ENCODE measurements at regions not wholly inside any gene's neighbourhood (a gene's known extent, or its start where the extent isn't known, plus 50 kb on each side); places are given as distances from the start of the nearest gene placed in this dataset.

DNA sequence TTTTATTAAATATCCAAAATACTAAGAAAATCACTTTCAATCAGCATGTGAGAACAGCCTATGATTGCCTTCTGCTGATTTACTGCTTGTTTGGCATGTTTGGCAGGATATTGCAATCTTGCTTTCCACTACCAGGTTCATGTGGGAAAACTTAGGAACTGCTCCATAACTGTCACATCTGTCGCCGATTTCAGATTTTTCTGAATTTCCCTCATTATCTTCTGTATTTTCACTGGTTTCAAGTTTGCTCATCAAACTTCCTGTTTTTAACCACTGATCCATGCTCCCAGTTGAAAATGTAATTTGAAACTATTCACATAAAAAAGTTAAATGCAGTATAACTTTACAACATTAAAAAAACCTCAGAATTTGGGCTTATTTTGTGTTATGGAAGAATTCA, 93.0 kb downstream of the NFKBIZ start:
- TF ChIP-seq CTCF (IDR thresholded peaks at IDR 0.05) = no peak
- Mint-ChIP-seq H3K4me1 (ENCODE audit: low read depth) (peaks cover 36% of the 10 kb centered on the region), H3K27ac (no peak overlapping the region), H3K9me3 (no peaks in the 10 kb centered on the region), H3K36me3 (ENCODE audit: low read depth) (no peaks in the 10 kb centered on the region), H3K27me3 (no peaks in the 10 kb centered on the region), H3K4me3 (no peak overlapping the region)
- DNase-seq (no peak), ATAC-seq (no peak)
- ChIA-PET CTCF (interaction anchor here (0.9 kb wide), 1 partner anchor 19 kb away, joined by 3 read pairs; no protein-coding TSS in a partner anchor), POLR2A (interaction anchor here (0.7 to 1.0 kb wide), 2 partner anchors 10 to 113 kb away, joined by 3 read pairs; no protein-coding TSS in a partner anchor)
- intact Hi-C loops (cut with micrococcal nuclease) = loop anchor here (5.0 kb wide), 1 partner anchor 45 kb away; no protein-coding TSS in a partner anchor

DNA sequence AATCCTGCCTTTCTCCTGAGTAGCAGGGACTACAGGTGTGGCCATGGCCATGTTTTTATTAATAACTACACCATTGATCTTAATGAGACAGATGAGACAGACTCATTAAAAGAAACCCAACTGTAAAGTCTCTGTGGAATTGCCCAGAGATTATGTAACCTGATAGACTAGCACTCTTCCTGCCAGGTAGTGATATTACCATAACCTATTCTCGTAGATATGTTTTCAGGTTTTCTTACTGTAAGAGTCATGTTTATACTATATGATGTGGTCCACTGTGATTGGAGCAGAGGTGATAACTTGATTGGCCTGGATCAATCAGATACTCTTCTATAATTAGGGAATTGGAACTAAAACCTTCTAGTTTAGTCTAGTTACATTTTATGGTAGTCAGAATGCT, 93.7 kb downstream of the NFKBIZ start:
- no peak for ATAC-seq
- no peaks in the 10 kb centered on the region for H3K9me3 Mint-ChIP-seq
- H3K4me3 Mint-ChIP-seq = no peak overlapping the region
- ChIA-PET POLR2A (no interaction called here), CTCF (no interaction called here)
- intact Hi-C loops (cut with micrococcal nuclease) = loop anchor here (5.0 kb wide), 1 partner anchor 44 kb away; no protein-coding TSS in a partner anchor
- TF ChIP-seq CTCF (IDR thresholded peaks at IDR 0.05) = no peak
- H3K4me1 Mint-ChIP-seq (ENCODE audit: low read depth) = peaks cover 35% of the 10 kb centered on the region
- no peak overlapping the region for H3K27ac Mint-ChIP-seq
- H3K27me3 Mint-ChIP-seq = no peaks in the 10 kb centered on the region
- no peaks in the 10 kb centered on the region for H3K36me3 Mint-ChIP-seq (ENCODE audit: low read depth)
- DNase-seq = no peak

DNA sequence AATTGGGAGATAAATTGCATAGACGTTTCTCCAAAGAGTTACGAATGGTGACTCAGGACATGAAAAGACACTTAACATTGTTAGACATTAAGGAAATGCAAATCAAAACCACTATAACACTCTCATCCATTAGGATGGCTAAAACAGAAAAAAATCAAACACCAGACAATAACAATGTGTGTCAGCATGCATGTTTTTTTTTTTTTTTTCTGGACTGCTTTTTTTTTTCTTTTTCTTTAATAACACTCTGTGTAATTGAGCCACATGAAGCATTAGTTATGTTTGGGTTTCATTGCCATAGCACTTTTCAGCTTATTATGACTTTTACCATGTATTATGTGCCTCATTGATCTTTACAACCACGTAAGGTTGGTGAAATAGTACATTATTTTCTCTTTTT, 95.0 kb downstream of the NFKBIZ start:
- CTCF ChIA-PET = no interaction called here
- POLR2A ChIA-PET = no interaction called here
- intact Hi-C loops (cut with micrococcal nuclease) = loop anchor here (5.0 kb wide), 1 partner anchor 43 kb away; no protein-coding TSS in a partner anchor
- DNase-seq = no peak
- TF ChIP-seq CTCF (IDR thresholded peaks at IDR 0.05) = no peak
- no peak overlapping the region for H3K27ac Mint-ChIP-seq
- no peaks in the 10 kb centered on the region for H3K36me3 Mint-ChIP-seq (ENCODE audit: low read depth)
- H3K4me3 Mint-ChIP-seq = no peak overlapping the region
- no peaks in the 10 kb centered on the region for H3K9me3 Mint-ChIP-seq
- no peak for ATAC-seq
- H3K4me1 Mint-ChIP-seq (ENCODE audit: low read depth) = peaks cover 36% of the 10 kb centered on the region
- H3K27me3 Mint-ChIP-seq = no peaks in the 10 kb centered on the region

DNA sequence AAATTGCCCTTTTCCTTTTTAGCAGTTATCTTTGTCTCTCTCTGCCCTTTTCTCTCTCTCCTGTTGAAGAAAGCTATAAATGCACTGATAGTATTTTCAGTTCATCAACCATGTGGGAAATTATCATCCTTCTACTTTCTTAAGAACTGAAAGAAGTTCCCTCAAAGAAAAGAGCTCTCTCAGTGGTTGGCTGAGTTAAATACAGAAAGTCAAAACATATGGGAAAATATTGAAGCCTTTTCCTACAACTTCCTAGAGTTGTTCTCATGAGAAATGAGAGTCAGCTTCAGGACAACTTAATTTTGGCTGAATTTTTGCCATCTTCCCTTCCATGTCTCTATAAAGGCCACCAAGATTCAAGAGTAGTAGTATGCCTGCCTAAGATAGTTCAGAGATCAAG, 96.7 kb downstream of the NFKBIZ start:
- CTCF ChIA-PET = interaction anchor here (0.9 kb wide), 1 partner anchor 9 kb away, joined by 3 read pairs; no protein-coding TSS in a partner anchor

DNA sequence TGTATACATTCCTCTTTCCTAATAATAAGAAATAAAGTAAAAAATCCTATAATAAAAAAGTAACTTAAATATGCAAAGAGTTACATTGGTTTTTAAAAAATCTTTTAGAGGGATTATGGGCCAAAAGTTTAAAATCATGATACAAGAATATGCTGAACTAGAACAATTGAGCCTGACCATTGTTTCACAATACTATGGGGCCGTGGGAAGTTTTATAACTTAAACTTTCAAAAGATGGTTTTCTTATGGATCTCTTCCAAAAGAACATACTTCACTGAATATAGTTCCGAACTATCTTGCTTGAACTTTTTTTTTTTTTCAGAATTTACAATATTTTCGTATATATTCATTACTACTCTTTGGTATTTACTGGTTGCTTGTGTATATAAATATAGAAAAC, 97.6 kb downstream of the NFKBIZ start:
- Mint-ChIP-seq H3K9me3 (no peaks in the 10 kb centered on the region), H3K27ac (no peak overlapping the region), H3K4me1 (ENCODE audit: low read depth) (peaks cover 42% of the 10 kb centered on the region), H3K4me3 (no peak overlapping the region), H3K27me3 (no peaks in the 10 kb centered on the region), H3K36me3 (ENCODE audit: low read depth) (no peaks in the 10 kb centered on the region)
- ATAC-seq (no peak), DNase-seq (no peak)
- no peak for TF ChIP-seq CTCF (IDR thresholded peaks at IDR 0.05)
- ChIA-PET CTCF (no interaction called here), POLR2A (no interaction called here)
- intact Hi-C loops (cut with micrococcal nuclease) = no loop called here

More for the DNA sequence above, 96.7 kb downstream of the NFKBIZ start:
- Mint-ChIP-seq H3K36me3 (ENCODE audit: low read depth) (no peaks in the 10 kb centered on the region), H3K9me3 (no peaks in the 10 kb centered on the region), H3K4me3 (no peak overlapping the region), H3K27me3 (no peaks in the 10 kb centered on the region), H3K27ac (peak overlapping the region; percentile 18), H3K4me1 (ENCODE audit: low read depth) (peaks cover 45% of the 10 kb centered on the region)
- DNase-seq (no peak), ATAC-seq (no peak)
- no peak for TF ChIP-seq CTCF (IDR thresholded peaks at IDR 0.05)
- POLR2A ChIA-PET = interaction anchor here (0.9 kb wide), 1 partner anchor 9 kb away, joined by 4 read pairs; no protein-coding TSS in a partner anchor
- intact Hi-C loops (cut with micrococcal nuclease) = no loop called here

All from activated CD8-positive, alpha-beta T cell treated with anti-CD3 and anti-CD28 coated beads for 36 hours (primary cell).